T-cell (primary cell): ENCODE measurements at regions not wholly inside any gene's neighbourhood (a gene's known extent, or its start where the extent isn't known, plus 50 kb on each side); places are given as distances from the start of the nearest gene placed in this dataset.

Source experiments
- ATAC-seq, 4 experiments: fragments of 200-7000 bp in 3 of 4; fragments of 150-1000 bp in 1 of 4; cut with Tn5 transposase; replicated peaks in 1 of 4; 1 replicate in 3 of 4; 2 replicates in 1 of 4; pipeline ENCODE4 v1.10.0; 2021; ENCODE audit warnings: moderate library complexity in 3 of 4, mild to moderate bottlenecking in 2 of 4, moderate number of reproducible peaks in 1 of 4
- CTCF ChIA-PET, 2 donors: fragments of 300-600 bp; sonication (Branson Sonifier 250); formaldehyde crosslinking; loops; one replicate each; lab custom pipeline; 2022; ENCODE audit warnings: antibody characterized with exemption in 2 of 2; lab: Charles Lee
- POLR2A ChIA-PET, 2 donors: fragments of 300-600 bp; sonication (Branson Sonifier 250); formaldehyde crosslinking; loops; one replicate each; lab custom pipeline; 2022; ENCODE audit warnings: antibody characterized with exemption in 2 of 2; lab: Charles Lee
- DNase-seq, 35 experiments: peaks; one replicate each; pipeline versions ENCODE4 v3.0.0 to v3.0.0-alpha.2; 2013 to 2023
- H3K27ac ChIP-seq: one replicate; pipeline ENCODE4 v1.5.1; 2013; ENCODE audit warnings: low read length
- H3K27me3 ChIP-seq, 2 experiments: replicated peaks in 1 of 2; 1 replicate in 1 of 2; 2 replicates in 1 of 2; pipeline versions ENCODE4 v1.6.1 to v1.7.0; 2013; ENCODE audit warnings: low read length in 1 of 2, mixed read lengths in 1 of 2; ENCODE audit not compliant: control insufficient read depth in 2 of 2, insufficient read depth in 2 of 2; ENCODE audit errors: extremely low read depth in 1 of 2
- H3K36me3 ChIP-seq, 2 donors: 1 replicate in 1 of 2; 2 replicates in 1 of 2; pipeline versions ENCODE4 v1.6.1 to v1.7.0; 2013; ENCODE audit warnings: low read length in 1 of 2; ENCODE audit not compliant: control insufficient read depth in 2 of 2, insufficient read depth in 1 of 2; ENCODE audit errors: extremely low read depth in 1 of 2
- H3K4me1 ChIP-seq, 2 experiments: 1 replicate in 1 of 2; 2 replicates in 1 of 2; pipeline versions ENCODE4 v1.6.1 to v1.7.0; 2013; ENCODE audit warnings: low read length in 2 of 2, mixed read lengths in 1 of 2; ENCODE audit not compliant: insufficient read depth in 2 of 2, control insufficient read depth in 1 of 2; ENCODE audit errors: extremely low read depth in 1 of 2
- H3K4me3 ChIP-seq, 2 donors: 1 replicate in 1 of 2; 2 replicates in 1 of 2; pipeline versions ENCODE4 v1.5.1 to v1.7.0; 2013; ENCODE audit warnings: mild to moderate bottlenecking in 2 of 2, low read length in 1 of 2, moderate library complexity in 1 of 2; ENCODE audit not compliant: control insufficient read depth in 1 of 2; ENCODE audit errors: extremely low read depth in 1 of 2
- H3K9me3 ChIP-seq: 2 replicates; pipeline ENCODE4 v1.7.0; 2013
- H3K27ac Mint-ChIP-seq, 2 donors: one replicate each; pipeline ENCODE4 v1.8.0; 2020 to 2021; ENCODE audit warnings: mild to moderate bottlenecking in 2 of 2, mixed read lengths in 2 of 2
- H3K27me3 Mint-ChIP-seq, 2 donors: one replicate each; pipeline ENCODE4 v1.8.0; 2021 to 2022; ENCODE audit warnings: mixed read lengths in 2 of 2
- H3K36me3 Mint-ChIP-seq: one replicate; pipeline ENCODE4 v1.8.0; 2021; ENCODE audit warnings: mixed read lengths
- H3K4me1 Mint-ChIP-seq, 3 donors: one replicate each; pipeline ENCODE4 v1.8.0; 2020 to 2022; ENCODE audit warnings: mixed read lengths in 3 of 3, mild to moderate bottlenecking in 1 of 3
- H3K4me3 Mint-ChIP-seq, 3 donors: one replicate each; pipeline ENCODE4 v1.8.0; 2020 to 2022; ENCODE audit warnings: mild to moderate bottlenecking in 3 of 3, mixed read lengths in 3 of 3, moderate library complexity in 3 of 3
- H3K9me3 Mint-ChIP-seq, 3 donors: one replicate each; pipeline ENCODE4 v1.8.0; 2020 to 2022; ENCODE audit warnings: mixed read lengths in 3 of 3
- WGBS: methylation state at CpG from one replicate; pipeline ENCODE4 v1.1.5; 2013; ENCODE audit warnings: missing lambda C conversion rate; ENCODE audit not compliant: insufficient coverage; 5-methylcytosine and 5-hydroxymethylcytosine counted together

- peaks cover 0 to 4% of the 10 kb centered on the region in 2 experiments for H3K27me3 ChIP-seq
- Mint-ChIP-seq H3K4me3 (no peak overlapping the region), H3K27me3 (no peaks in the 10 kb centered on the region), H3K36me3 (no peaks in the 10 kb centered on the region), H3K4me1 (no peaks in the 10 kb centered on the region), H3K27ac (no peak overlapping the region), H3K9me3 (peaks cover 5 to 15% (median 8%) of the 10 kb centered on the region in 3 donors)
- ChIA-PET CTCF (no interaction called here), POLR2A (no interaction called here)
- no peak for DNase-seq
- 89% methylated on average over 13 of the region's 15 CpGs for WGBS
- no peak for ATAC-seq
- no peak overlapping the region for H3K27ac ChIP-seq
- no peaks in the 10 kb centered on the region for H3K9me3 ChIP-seq
- no peak overlapping the region for H3K4me3 ChIP-seq
- no peaks in the 10 kb centered on the region for H3K4me1 ChIP-seq
- no peaks in the 10 kb centered on the region for H3K36me3 ChIP-seq
Measured at GRCh38 chr4:157821814-157822213, 351.0 kb downstream of the GASK1B start.

- no peak for ATAC-seq
- CTCF ChIA-PET, result no interaction called here
- no peaks in the 10 kb centered on the region for H3K4me1 Mint-ChIP-seq
- POLR2A ChIA-PET, result interaction anchor here in 1 of 2 donors (0.7 kb wide), 1 partner anchor 781 kb away, joined by 5 read pairs; no protein-coding TSS in a partner anchor
- Histone ChIP-seq H3K36me3 (no peaks in the 10 kb centered on the region), H3K4me1 (no peaks in the 10 kb centered on the region), H3K27me3 (peaks cover 0 to 4% of the 10 kb centered on the region in 2 experiments), H3K9me3 (no peaks in the 10 kb centered on the region), H3K4me3 (no peak overlapping the region), H3K27ac (no peak overlapping the region)
- H3K36me3 Mint-ChIP-seq, result no peaks in the 10 kb centered on the region
- H3K27me3 Mint-ChIP-seq, result no peaks in the 10 kb centered on the region
- WGBS, result 90% methylated on average over 19 of the region's 20 CpGs
- H3K27ac Mint-ChIP-seq, result no peak overlapping the region
- no peak for DNase-seq
- no peak overlapping the region for H3K4me3 Mint-ChIP-seq
- peaks cover 2 to 8% (median 6%) of the 10 kb centered on the region in 3 donors for H3K9me3 Mint-ChIP-seq
Measured at GRCh38 chr4:157819693-157820464, 352.9 kb downstream of the GASK1B start.

- ChIA-PET CTCF (no interaction called here), POLR2A (no interaction called here)
- no peaks in the 10 kb centered on the region for H3K4me1 ChIP-seq
- no peaks in the 10 kb centered on the region for H3K36me3 Mint-ChIP-seq
- no peak overlapping the region for H3K27ac Mint-ChIP-seq
- no peak for DNase-seq
- H3K4me1 Mint-ChIP-seq, result no peaks in the 10 kb centered on the region
- ATAC-seq, result peak in 1 of 4 experiments; percentile 24
- no peaks in the 10 kb centered on the region for H3K9me3 ChIP-seq
- H3K4me3 Mint-ChIP-seq, result no peak overlapping the region
- WGBS, result 90% methylated on average over 17 of the region's 20 CpGs
- peaks cover under 1 to 8% (median 2%) of the 10 kb centered on the region in 3 donors for H3K9me3 Mint-ChIP-seq
- no peak overlapping the region for H3K4me3 ChIP-seq
- H3K27ac ChIP-seq, result no peak overlapping the region
- peaks cover 0 to 4% of the 10 kb centered on the region in 2 experiments for H3K27me3 ChIP-seq
- H3K36me3 ChIP-seq, result no peaks in the 10 kb centered on the region
- H3K27me3 Mint-ChIP-seq, result no peaks in the 10 kb centered on the region
Measured at GRCh38 chr4:157818946-157819692, 353.7 kb downstream of the GASK1B start.

DNA sequence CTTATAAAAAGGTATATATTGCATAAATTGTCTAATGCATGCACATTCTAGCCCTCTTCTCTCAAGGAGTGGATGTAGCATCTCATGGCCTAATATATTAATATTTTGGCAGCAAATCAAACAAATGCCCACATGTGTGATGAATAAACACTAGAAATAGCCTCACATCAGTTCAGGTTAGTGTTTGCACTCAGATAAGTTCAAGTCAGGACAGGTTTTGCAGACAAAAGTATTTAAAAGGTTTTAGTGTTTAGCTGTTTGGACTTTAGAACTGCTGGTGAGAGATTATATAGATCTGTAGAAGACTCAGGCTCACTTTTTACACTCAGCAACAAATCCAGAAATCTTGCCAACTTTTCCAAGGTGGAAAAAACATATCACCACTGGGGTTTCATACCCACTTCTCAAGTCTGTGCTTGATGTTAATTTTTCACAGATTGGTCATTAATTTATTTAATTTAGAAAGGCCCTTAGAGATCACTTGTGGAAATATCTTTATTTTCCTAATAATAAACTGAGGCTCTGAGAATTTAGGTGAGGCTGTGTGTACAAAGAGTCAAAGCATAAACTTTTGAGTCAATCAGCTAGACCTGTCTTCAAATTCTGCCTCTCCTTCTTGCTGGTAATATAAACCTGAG lies 362.6 kb downstream of the GASK1B start:
- Mint-ChIP-seq H3K9me3 (peaks cover 7 to 17% (median 8%) of the 10 kb centered on the region in 3 donors), H3K27ac (no peak overlapping the region), H3K36me3 (no peaks in the 10 kb centered on the region), H3K27me3 (no peaks in the 10 kb centered on the region), H3K4me1 (no peaks in the 10 kb centered on the region), H3K4me3 (no peak overlapping the region)
- ATAC-seq, result no peak
- H3K27me3 ChIP-seq, result no peaks in the 10 kb centered on the region
- no peak overlapping the region for H3K27ac ChIP-seq
- H3K9me3 ChIP-seq, result no peaks in the 10 kb centered on the region
- H3K36me3 ChIP-seq, result no peaks in the 10 kb centered on the region
- ChIA-PET CTCF (no interaction called here), POLR2A (no interaction called here)
- H3K4me3 ChIP-seq, result no peak overlapping the region
- H3K4me1 ChIP-seq, result no peaks in the 10 kb centered on the region
- no peak for DNase-seq

DNA sequence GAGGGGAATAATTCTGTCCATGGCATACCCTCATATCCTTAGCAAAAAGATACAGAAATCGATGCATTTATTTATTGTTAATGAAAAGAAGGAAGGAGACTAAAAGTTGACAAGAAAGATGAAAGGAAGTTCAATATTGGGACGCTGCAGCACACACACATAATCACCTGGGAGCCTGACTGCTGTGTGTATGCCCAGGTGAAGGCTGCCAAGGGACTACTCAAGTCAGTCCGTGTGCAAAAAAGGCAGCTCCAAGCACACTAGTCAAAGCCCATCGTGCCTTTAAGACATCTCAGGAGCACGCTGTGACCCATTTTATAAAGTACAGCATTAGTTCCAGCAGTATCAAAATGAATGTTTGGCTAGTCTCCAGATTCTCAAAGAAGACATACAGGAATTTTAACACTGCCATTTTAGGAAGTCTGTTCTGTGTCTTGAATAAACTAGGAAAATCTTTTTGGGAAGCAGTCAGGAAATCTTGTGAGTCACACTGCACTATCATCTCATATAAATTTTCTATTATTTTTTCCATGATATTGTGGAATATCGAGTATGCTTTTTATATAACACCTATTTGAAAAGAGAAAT lies 363.9 kb downstream of the GASK1B start:
- 100% methylated on average over 1 of the region's 6 CpGs for WGBS
- Mint-ChIP-seq H3K36me3 (no peaks in the 10 kb centered on the region), H3K4me3 (no peak overlapping the region), H3K27ac (no peak overlapping the region), H3K9me3 (peaks cover 8 to 14% (median 11%) of the 10 kb centered on the region in 3 donors), H3K4me1 (no peaks in the 10 kb centered on the region), H3K27me3 (no peaks in the 10 kb centered on the region)
- Histone ChIP-seq H3K9me3 (no peaks in the 10 kb centered on the region), H3K36me3 (no peaks in the 10 kb centered on the region), H3K27me3 (no peaks in the 10 kb centered on the region), H3K27ac (no peak overlapping the region), H3K4me3 (no peak overlapping the region), H3K4me1 (no peaks in the 10 kb centered on the region)
- DNase-seq, result no peak
- no peak for ATAC-seq
- ChIA-PET POLR2A (no interaction called here), CTCF (no interaction called here)

GRCh38 chr4:157806184-157806583 lies 366.6 kb downstream of the GASK1B start:
- ChIA-PET CTCF (no interaction called here), POLR2A (no interaction called here)
- no peak for ATAC-seq
- Mint-ChIP-seq H3K9me3 (peaks cover 4 to 14% (median 13%) of the 10 kb centered on the region in 3 donors), H3K27ac (no peak overlapping the region), H3K27me3 (no peaks in the 10 kb centered on the region), H3K4me1 (no peaks in the 10 kb centered on the region), H3K36me3 (no peaks in the 10 kb centered on the region), H3K4me3 (no peak overlapping the region)
- Histone ChIP-seq H3K9me3 (no peaks in the 10 kb centered on the region), H3K4me1 (no peaks in the 10 kb centered on the region), H3K27me3 (no peaks in the 10 kb centered on the region), H3K36me3 (no peaks in the 10 kb centered on the region), H3K4me3 (no peak overlapping the region), H3K27ac (no peak overlapping the region)
- DNase-seq, result no peak
- 67% methylated on average over 1 of the region's 2 CpGs for WGBS
